ENCODE measurements at regions not wholly inside any gene's neighbourhood (a gene's known extent, or its start where the extent isn't known, plus 50 kb on each side); places are given as distances from the start of the nearest gene placed in this dataset.

- Mint-ChIP-seq H3K9me3 (peaks cover 11% of the 10 kb centered on the region), H3K27ac (no peak overlapping the region), H3K27me3 (ENCODE audit: low read depth) (peaks cover 2% of the 10 kb centered on the region), H3K4me3 (ENCODE audit: low read depth) (no peak overlapping the region), H3K4me1 (ENCODE audit: low read depth) (peaks cover 17% of the 10 kb centered on the region), H3K36me3 (ENCODE audit: low read depth) (peaks cover 12% of the 10 kb centered on the region)
- intact Hi-C loops (cut with micrococcal nuclease): no loop called here
- DNase-seq (ENCODE audit: low spot score): no peak
Measured at GRCh38 chr14:71317385-71318096, 410.3 kb downstream of the PCNX1 start.

GRCh38 chr14:71318097-71318459, 410.8 kb downstream of the PCNX1 start:
- Mint-ChIP-seq H3K4me3 (ENCODE audit: low read depth) (no peak overlapping the region), H3K36me3 (ENCODE audit: low read depth) (peaks cover 17% of the 10 kb centered on the region), H3K27me3 (ENCODE audit: low read depth) (peaks cover 2% of the 10 kb centered on the region), H3K27ac (no peak overlapping the region), H3K9me3 (peaks cover 7% of the 10 kb centered on the region), H3K4me1 (ENCODE audit: low read depth) (peaks cover 22% of the 10 kb centered on the region)
- no peak for DNase-seq (ENCODE audit: low spot score)
- intact Hi-C loops (cut with micrococcal nuclease): no loop called here

DNA sequence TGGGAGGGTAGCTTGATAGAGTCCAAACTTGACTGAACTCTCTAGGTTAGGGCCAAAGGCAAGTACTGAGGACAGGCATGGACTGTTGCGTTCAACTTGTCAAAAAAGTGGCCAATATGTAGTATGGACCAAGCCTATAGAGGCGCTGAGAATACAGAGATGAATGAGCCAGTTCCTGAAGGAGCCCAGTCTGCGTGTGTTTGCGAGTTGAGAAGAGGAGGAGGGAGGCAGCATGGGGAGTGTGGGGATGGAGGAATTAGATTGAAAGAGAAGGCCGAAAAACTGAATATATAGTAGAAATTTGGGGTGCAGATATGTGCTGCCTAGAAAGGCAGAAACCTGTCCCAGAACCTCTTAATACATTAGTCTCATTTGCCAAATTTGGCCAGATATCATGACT, 412.4 kb downstream of the PCNX1 start:
- Mint-ChIP-seq H3K4me1 (ENCODE audit: low read depth) (peaks cover 36% of the 10 kb centered on the region), H3K9me3 (no peaks in the 10 kb centered on the region)

GRCh38 chr14:71320107-71320733, 413.0 kb downstream of the PCNX1 start, which contains the start of gene SIPA1L1:
Gene SIPA1L1 (plus strand): TSS chr14:71320476.
- Mint-ChIP-seq H3K9me3 (no peaks in the 10 kb centered on the region), H3K4me1 (ENCODE audit: low read depth) (peaks cover 42% of the 10 kb centered on the region), H3K27me3 (ENCODE audit: low read depth) (no peaks in the 10 kb centered on the region), H3K36me3 (ENCODE audit: low read depth) (peaks cover 31% of the 10 kb centered on the region), H3K27ac (peak within 1 kb of the TSS; percentile 91), H3K4me3 (ENCODE audit: low read depth) (peak within 1 kb of the TSS; percentile 92)
- peak; percentile 99 for DNase-seq (ENCODE audit: low spot score)
- intact Hi-C loops (cut with micrococcal nuclease): loop anchor here (1.0 to 10.0 kb wide), 6 partner anchors 29 to 1555 kb away; partner anchors contain the start of gene SRSF5

More for the DNA sequence above, 412.4 kb downstream of the PCNX1 start:
- Mint-ChIP-seq H3K27me3 (ENCODE audit: low read depth) (peaks cover 2% of the 10 kb centered on the region), H3K27ac (peak overlapping the region; percentile 85), H3K36me3 (ENCODE audit: low read depth) (peaks cover 25% of the 10 kb centered on the region), H3K4me3 (ENCODE audit: low read depth) (peak overlapping the region; percentile 73)
- DNase-seq (ENCODE audit: low spot score): no peak
- intact Hi-C loops (cut with micrococcal nuclease): loop anchor here (1.0 to 10.0 kb wide), 6 partner anchors 28 to 1555 kb away; partner anchors contain the start of gene SRSF5

DNA sequence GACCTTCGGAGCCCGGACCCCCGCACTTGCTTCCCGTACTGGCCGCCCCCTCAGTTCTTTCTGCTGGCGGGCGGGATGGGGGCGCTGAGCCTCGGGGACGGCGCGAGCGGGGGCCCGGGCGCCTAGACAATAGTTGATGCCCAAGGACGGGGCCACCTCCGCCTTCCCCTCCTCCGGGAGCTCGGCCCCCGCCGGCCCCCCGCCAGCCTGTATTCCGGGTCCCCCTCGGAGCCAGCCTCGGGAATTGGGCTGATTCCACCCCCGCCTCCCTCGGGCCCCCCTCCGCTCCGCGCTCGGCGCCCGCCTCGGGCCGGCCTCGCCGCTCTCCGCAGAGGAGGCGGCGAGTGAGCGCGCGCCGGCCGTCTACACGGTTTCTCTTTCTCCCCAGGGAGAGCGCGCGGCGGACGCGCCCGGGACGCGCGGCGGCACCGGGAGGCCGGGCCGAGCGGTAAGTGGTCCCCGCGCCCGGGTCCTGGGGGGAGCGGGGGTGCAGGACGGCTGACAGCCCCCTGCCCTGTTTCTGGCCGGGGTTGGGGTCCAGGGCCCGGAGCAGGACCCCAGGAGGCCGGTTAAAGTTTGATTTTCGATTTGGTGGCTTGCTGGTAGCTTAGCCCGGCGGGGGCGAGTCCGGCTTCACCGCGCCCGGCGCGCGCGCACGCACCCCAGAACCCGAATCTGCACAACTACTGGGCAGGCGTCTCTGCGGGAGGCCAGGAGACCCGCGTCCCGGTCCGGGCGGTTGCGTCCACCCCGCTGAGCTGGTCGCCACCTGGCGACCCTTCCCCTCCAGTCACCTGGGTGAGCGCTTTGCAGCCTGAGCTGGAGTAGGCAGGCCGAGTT, 413.7 kb downstream of the PCNX1 start:
- peaks cover 49% of the 10 kb centered on the region for H3K4me1 Mint-ChIP-seq (ENCODE audit: low read depth)
- peaks cover 38% of the 10 kb centered on the region for H3K36me3 Mint-ChIP-seq (ENCODE audit: low read depth)
- peak overlapping the region; percentile 92 for H3K4me3 Mint-ChIP-seq (ENCODE audit: low read depth)
- peak overlapping the region; percentile 91 for H3K27ac Mint-ChIP-seq
- no peaks in the 10 kb centered on the region for H3K27me3 Mint-ChIP-seq (ENCODE audit: low read depth)
- intact Hi-C loops (cut with micrococcal nuclease): loop anchor here (1.0 to 10.0 kb wide), 6 partner anchors 30 to 1556 kb away; partner anchors contain the start of gene SRSF5
- H3K9me3 Mint-ChIP-seq: no peaks in the 10 kb centered on the region
- DNase-seq (ENCODE audit: low spot score): peak; percentile 66

GRCh38 chr14:71321574-71322315, 414.5 kb downstream of the PCNX1 start:
- H3K27me3 Mint-ChIP-seq (ENCODE audit: low read depth): no peaks in the 10 kb centered on the region
- H3K36me3 Mint-ChIP-seq (ENCODE audit: low read depth): peaks cover 41% of the 10 kb centered on the region
- peak overlapping the region; percentile 92 for H3K4me3 Mint-ChIP-seq (ENCODE audit: low read depth)
- DNase-seq (ENCODE audit: low spot score): no peak
- peaks cover 51% of the 10 kb centered on the region for H3K4me1 Mint-ChIP-seq (ENCODE audit: low read depth)
- H3K27ac Mint-ChIP-seq: peak overlapping the region; percentile 91
- no peaks in the 10 kb centered on the region for H3K9me3 Mint-ChIP-seq
- intact Hi-C loops (cut with micrococcal nuclease): loop anchor here (2.0 to 10.0 kb wide), 3 partner anchors 77 to 1557 kb away; partner anchors contain the start of gene SRSF5

DNA sequence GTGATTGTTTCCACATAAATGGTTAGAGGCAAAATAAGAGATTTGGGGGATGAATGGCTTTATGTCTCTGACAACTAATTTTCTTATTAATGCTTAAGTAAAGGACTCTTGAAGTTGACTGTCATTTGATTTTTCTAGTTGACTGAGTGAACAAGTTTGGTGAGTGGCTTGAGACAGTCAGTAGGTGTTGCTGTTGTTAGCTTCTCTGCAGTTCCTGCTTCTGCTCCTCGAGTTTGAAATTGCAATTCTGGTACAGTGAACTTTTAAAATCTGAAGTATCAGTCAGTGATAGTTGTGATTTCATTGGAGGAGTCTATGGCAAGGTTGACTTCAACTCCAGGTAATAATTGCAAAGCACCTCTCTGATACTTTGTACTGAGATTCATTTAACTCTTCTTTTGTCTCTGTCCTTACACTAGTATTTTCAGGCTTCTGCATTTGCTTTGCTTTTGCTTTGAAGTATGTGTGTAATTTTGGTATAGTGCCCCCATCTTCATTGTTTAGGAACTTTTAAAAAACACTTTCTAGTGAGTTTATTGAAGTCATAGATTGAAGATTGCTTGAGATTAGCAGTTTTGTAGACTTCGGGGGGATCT, 415.5 kb downstream of the PCNX1 start:
- intact Hi-C loops (cut with micrococcal nuclease): loop anchor here (2.0 to 10.0 kb wide), 2 partner anchors 430 to 1558 kb away; partner anchors contain the start of gene SRSF5
- H3K4me1 Mint-ChIP-seq (ENCODE audit: low read depth): peaks cover 52% of the 10 kb centered on the region
- peaks cover 43% of the 10 kb centered on the region for H3K36me3 Mint-ChIP-seq (ENCODE audit: low read depth)
- H3K27ac Mint-ChIP-seq: peak overlapping the region; percentile 58
- no peaks in the 10 kb centered on the region for H3K9me3 Mint-ChIP-seq
- H3K27me3 Mint-ChIP-seq (ENCODE audit: low read depth): no peaks in the 10 kb centered on the region
- no peak for DNase-seq (ENCODE audit: low spot score)
- H3K4me3 Mint-ChIP-seq (ENCODE audit: low read depth): peak overlapping the region; percentile 92

DNA sequence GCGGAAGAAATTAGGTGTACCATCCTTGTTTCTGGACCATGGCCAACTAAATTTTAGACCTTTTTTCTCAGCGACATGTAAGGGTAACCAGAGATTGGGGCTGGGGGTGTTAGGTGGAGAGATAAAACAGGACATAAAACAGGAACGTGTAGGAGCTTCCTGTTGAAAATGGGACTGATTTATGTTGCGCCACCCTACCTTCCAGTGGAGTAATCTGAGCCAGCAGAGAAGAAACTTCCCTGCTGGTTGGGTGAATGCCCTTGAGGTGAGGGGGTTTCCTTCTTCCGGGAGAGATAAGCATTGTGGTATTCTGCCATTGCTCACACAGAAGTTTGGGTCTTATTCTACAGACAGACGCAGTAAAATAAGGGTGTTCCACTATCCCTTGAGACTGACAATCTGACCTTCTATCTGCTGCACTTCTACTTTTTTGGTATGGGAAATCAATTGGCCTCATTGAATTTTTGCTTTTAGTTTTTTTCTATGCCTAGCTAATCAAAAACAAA, 417.6 kb downstream of the PCNX1 start:
- peak; percentile 47 for DNase-seq (ENCODE audit: low spot score)
- Mint-ChIP-seq H3K4me3 (ENCODE audit: low read depth) (peak overlapping the region; percentile 63), H3K36me3 (ENCODE audit: low read depth) (peaks cover 53% of the 10 kb centered on the region), H3K27ac (peak overlapping the region; percentile 60), H3K4me1 (ENCODE audit: low read depth) (peaks cover 61% of the 10 kb centered on the region), H3K27me3 (ENCODE audit: low read depth) (no peaks in the 10 kb centered on the region), H3K9me3 (no peaks in the 10 kb centered on the region)
- intact Hi-C loops (cut with micrococcal nuclease): loop anchor here (1.0 to 10.0 kb wide), 7 partner anchors 8 to 1560 kb away; partner anchors contain the start of gene SRSF5

DNA sequence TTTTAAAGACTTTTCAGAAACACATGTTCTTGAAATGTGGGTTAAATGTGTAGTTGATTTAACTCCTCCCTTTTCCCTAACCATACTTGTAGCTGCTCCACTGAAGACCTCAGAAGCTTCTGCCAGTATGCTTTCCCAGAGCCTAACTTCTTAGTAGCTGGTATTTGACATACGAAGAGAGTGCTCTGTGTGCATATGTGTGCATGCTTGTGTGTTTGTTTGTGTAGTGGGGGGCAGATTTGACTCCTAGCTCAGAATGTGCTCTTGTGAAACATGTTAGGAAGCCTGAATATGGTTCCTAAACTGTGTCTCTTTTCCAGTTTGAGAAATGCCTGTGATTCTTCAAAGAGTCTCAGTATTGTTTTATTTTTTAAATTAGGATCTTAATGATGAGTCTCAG, 420.4 kb downstream of the PCNX1 start:
- Mint-ChIP-seq H3K27me3 (ENCODE audit: low read depth) (no peaks in the 10 kb centered on the region), H3K4me3 (ENCODE audit: low read depth) (no peak overlapping the region), H3K4me1 (ENCODE audit: low read depth) (peaks cover 74% of the 10 kb centered on the region), H3K9me3 (no peaks in the 10 kb centered on the region), H3K36me3 (ENCODE audit: low read depth) (peaks cover 69% of the 10 kb centered on the region), H3K27ac (no peak overlapping the region)
- intact Hi-C loops (cut with micrococcal nuclease): loop anchor here (5.0 to 10.0 kb wide), 2 partner anchors 440 to 1563 kb away; partner anchors contain the start of gene SRSF5
- DNase-seq (ENCODE audit: low spot score): no peak

GRCh38 chr14:71328183-71328582, 420.9 kb downstream of the PCNX1 start:
- Mint-ChIP-seq H3K4me3 (ENCODE audit: low read depth) (no peak overlapping the region), H3K4me1 (ENCODE audit: low read depth) (peaks cover 73% of the 10 kb centered on the region), H3K36me3 (ENCODE audit: low read depth) (peaks cover 68% of the 10 kb centered on the region), H3K27me3 (ENCODE audit: low read depth) (no peaks in the 10 kb centered on the region), H3K9me3 (no peaks in the 10 kb centered on the region), H3K27ac (no peak overlapping the region)
- no peak for DNase-seq (ENCODE audit: low spot score)
- intact Hi-C loops (cut with micrococcal nuclease): loop anchor here (5.0 to 10.0 kb wide), 2 partner anchors 441 to 1563 kb away; partner anchors contain the start of gene SRSF5

GRCh38 chr14:71328954-71329353, 421.7 kb downstream of the PCNX1 start:
- no peaks in the 10 kb centered on the region for H3K27me3 Mint-ChIP-seq (ENCODE audit: low read depth)
- H3K4me3 Mint-ChIP-seq (ENCODE audit: low read depth): no peak overlapping the region
- DNase-seq (ENCODE audit: low spot score): no peak
- H3K9me3 Mint-ChIP-seq: peaks cover 6% of the 10 kb centered on the region
- peaks cover 74% of the 10 kb centered on the region for H3K4me1 Mint-ChIP-seq (ENCODE audit: low read depth)
- peaks cover 69% of the 10 kb centered on the region for H3K36me3 Mint-ChIP-seq (ENCODE audit: low read depth)
- intact Hi-C loops (cut with micrococcal nuclease): loop anchor here (5.0 to 10.0 kb wide), 2 partner anchors 442 to 1564 kb away; partner anchors contain the start of gene SRSF5
- H3K27ac Mint-ChIP-seq: no peak overlapping the region

All from activated T-helper 2 cell treated with anti-CD3 and anti-CD28 coated beads, Interferon-gamma antibody, Interleukin-2, Interleukin-4, amounts not matched to agents 10 μg/mL and 5 μg/mL and 100 μg/mL, durations not matched to agents 14 hours and 24 hours and 36 hours (primary cell).